Nephron progenitor cell (in vitro differentiated cells): ENCODE measurements at regions not wholly inside any gene's neighbourhood (a gene's known extent, or its start where the extent isn't known, plus 50 kb on each side); places are given as distances from the start of the nearest gene placed in this dataset.

Experiments
- DNase-seq: peaks from one replicate; pipeline ENCODE4 v3.0.0; 2021
- H3K27ac Mint-ChIP-seq: 2 replicates; pipeline ENCODE4 v1.8.0; 2021; ENCODE audit warnings: mild to moderate bottlenecking, moderate library complexity, mixed read lengths
- H3K27me3 Mint-ChIP-seq: 2 replicates; pipeline ENCODE4 v1.8.0; 2021; ENCODE audit warnings: mild to moderate bottlenecking, low read depth, mixed read lengths; ENCODE audit not compliant: poor library complexity
- H3K36me3 Mint-ChIP-seq: 2 replicates; pipeline ENCODE4 v1.8.0; 2021; ENCODE audit warnings: low read depth, mixed read lengths
- H3K4me1 Mint-ChIP-seq: 2 replicates; pipeline ENCODE4 v1.8.0; 2021; ENCODE audit warnings: mixed read lengths
- H3K4me3 Mint-ChIP-seq: 2 replicates; pipeline ENCODE4 v1.8.0; 2021; ENCODE audit warnings: mild to moderate bottlenecking, moderate library complexity, mixed read lengths
- H3K9me3 Mint-ChIP-seq: 2 replicates; pipeline ENCODE4 v1.8.0; 2021; ENCODE audit warnings: mild to moderate bottlenecking, moderate library complexity, mixed read lengths
- TF ChIP-seq, protein P1 (sequence below): fragments of 200-600 bp; sonication (generic); IDR thresholded peaks from 2 replicates; pipeline ENCODE4 v1.5.0; 2021; ENCODE audit warnings: antibody characterized with exemption

DNA sequence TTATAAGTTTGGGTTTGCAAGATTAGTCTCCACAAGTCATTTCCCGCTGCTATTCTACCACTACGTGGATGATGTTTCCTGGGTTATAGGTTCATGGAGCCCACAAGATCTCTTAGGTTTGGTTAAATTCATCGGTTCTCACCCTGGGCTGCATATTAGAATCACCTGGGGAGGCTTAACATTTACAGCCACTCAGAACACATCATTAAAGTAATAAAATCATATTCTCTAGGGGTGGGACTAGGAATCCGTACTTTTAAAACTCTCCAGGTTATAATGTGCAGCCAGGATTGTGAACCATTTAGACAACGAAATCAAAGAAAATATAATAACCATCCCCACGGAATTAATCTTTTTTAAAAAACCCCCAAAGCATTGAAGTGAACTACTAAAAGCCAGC is 167.7 kb downstream of the ACTR3 start:
- Mint-ChIP-seq H3K4me1 (no peaks in the 10 kb centered on the region), H3K27me3 (peaks cover 6% of the 10 kb centered on the region), H3K36me3 (no peaks in the 10 kb centered on the region), H3K4me3 (no peak overlapping the region), H3K9me3 (no peaks in the 10 kb centered on the region), H3K27ac (no peak overlapping the region)
- no peak for DNase-seq
- TF ChIP-seq, protein P1, sequence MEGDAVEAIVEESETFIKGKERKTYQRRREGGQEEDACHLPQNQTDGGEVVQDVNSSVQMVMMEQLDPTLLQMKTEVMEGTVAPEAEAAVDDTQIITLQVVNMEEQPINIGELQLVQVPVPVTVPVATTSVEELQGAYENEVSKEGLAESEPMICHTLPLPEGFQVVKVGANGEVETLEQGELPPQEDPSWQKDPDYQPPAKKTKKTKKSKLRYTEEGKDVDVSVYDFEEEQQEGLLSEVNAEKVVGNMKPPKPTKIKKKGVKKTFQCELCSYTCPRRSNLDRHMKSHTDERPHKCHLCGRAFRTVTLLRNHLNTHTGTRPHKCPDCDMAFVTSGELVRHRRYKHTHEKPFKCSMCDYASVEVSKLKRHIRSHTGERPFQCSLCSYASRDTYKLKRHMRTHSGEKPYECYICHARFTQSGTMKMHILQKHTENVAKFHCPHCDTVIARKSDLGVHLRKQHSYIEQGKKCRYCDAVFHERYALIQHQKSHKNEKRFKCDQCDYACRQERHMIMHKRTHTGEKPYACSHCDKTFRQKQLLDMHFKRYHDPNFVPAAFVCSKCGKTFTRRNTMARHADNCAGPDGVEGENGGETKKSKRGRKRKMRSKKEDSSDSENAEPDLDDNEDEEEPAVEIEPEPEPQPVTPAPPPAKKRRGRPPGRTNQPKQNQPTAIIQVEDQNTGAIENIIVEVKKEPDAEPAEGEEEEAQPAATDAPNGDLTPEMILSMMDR, result no peak

DNA sequence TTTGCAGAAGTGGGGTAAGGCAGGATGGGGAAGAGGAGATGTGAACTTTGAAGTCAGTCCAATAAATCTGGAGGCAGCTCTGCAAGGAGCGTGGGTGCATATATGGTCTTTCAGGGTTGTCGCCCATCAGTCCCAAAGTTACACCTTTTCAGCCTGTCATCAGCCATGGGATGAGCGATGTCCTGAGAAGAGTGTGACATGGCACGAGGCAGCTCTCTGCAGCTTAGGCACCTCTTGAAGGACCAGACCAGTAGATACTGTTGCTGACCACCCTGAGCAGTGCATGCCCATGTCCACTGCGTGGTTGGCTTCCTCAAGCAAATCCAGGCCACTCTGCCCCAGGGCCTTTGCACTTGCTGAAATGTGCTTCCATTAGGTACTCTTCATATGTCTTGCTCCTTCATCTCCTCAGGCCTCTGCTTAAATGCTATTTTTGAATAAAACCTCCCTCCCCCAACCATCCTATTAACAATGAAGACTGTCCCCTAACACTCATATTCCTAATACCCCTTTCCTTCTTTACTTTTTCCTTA is 171.7 kb downstream of the ACTR3 start:
- peaks cover 4% of the 10 kb centered on the region for H3K27me3 Mint-ChIP-seq
- no peaks in the 10 kb centered on the region for H3K9me3 Mint-ChIP-seq
- no peak for DNase-seq
- TF ChIP-seq, protein P1, result no peak
- no peak overlapping the region for H3K4me3 Mint-ChIP-seq
- H3K36me3 Mint-ChIP-seq, result no peaks in the 10 kb centered on the region
- H3K4me1 Mint-ChIP-seq, result no peaks in the 10 kb centered on the region
- no peak overlapping the region for H3K27ac Mint-ChIP-seq

DNA sequence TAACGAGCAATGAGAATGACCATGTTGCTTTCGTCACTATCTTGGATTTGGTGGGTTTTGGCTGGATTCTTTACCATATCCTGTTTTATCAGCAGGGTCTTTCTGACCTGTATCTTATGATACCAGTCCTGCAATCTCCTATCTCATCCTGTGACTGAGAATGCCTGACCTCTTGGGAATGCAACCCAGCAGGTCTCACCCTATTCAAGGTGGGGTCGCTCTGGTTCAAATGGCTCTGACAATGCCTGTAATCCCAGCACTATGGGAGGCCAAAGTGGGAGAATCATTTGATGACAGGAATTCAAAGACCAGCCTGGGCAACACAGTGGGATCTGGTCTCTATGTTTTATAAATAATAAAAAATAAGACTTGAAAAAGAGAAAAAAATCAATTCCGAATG is 173.5 kb downstream of the ACTR3 start:
- Mint-ChIP-seq H3K4me3 (no peak overlapping the region), H3K9me3 (no peaks in the 10 kb centered on the region), H3K27ac (no peak overlapping the region), H3K27me3 (peaks cover 3% of the 10 kb centered on the region), H3K36me3 (no peaks in the 10 kb centered on the region), H3K4me1 (no peaks in the 10 kb centered on the region)
- TF ChIP-seq, protein P1, result no peak
- DNase-seq, result no peak

DNA sequence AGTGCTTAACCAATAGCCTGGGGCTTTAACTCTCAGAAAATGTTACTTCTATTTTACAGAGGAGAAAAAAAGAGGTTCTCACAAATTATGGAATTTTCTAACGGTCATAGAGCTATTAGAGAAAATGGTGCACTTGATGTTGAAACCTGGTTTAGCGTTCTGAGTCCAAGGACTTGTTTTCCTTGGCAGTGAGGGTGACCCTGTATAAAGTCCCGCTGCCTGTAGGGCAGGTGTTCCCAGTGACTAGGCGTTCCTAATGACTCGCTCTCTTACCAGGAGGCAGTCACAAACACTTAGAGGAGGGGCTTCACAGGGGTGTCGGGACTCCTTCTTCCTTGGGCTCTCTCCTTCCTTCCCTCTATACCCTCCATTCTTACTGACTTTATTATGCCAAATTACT is 175.8 kb downstream of the ACTR3 start:
- DNase-seq, result no peak
- Mint-ChIP-seq H3K27ac (no peak overlapping the region), H3K4me3 (no peak overlapping the region), H3K9me3 (no peaks in the 10 kb centered on the region), H3K4me1 (no peaks in the 10 kb centered on the region), H3K36me3 (no peaks in the 10 kb centered on the region), H3K27me3 (peaks cover 3% of the 10 kb centered on the region)
- TF ChIP-seq, protein P1, result no peak

DNA sequence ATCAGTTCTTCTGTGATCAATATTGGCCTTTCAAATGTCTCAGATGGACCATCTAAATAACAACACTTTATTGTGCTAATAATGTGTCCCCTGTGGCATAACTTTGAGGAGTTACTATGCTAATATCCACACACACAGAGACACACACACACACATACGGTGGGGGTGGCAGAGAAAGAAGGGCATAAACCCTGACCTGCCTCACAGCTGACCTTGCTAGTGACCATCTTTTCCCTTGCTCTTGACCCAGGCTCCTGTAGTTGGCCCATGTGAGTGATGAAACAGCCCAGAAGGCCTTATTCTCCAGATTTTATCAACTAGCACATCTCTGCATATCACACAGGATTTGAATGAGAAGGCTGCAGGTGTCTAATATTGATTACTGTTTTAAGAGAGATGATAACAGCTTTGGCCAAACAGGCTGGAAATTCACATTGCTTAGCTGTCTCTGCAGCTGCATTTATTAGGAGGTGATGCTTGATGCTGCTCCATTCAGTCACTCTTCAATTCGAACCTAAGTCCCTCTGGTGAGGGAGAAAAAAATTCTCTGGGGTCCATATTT is 176.4 kb downstream of the ACTR3 start:
- Mint-ChIP-seq H3K4me1 (no peaks in the 10 kb centered on the region), H3K36me3 (no peaks in the 10 kb centered on the region), H3K27ac (no peak overlapping the region), H3K4me3 (no peak overlapping the region), H3K9me3 (no peaks in the 10 kb centered on the region), H3K27me3 (peaks cover 5% of the 10 kb centered on the region)
- TF ChIP-seq, protein P1, result no peak
- DNase-seq, result no peak

DNA sequence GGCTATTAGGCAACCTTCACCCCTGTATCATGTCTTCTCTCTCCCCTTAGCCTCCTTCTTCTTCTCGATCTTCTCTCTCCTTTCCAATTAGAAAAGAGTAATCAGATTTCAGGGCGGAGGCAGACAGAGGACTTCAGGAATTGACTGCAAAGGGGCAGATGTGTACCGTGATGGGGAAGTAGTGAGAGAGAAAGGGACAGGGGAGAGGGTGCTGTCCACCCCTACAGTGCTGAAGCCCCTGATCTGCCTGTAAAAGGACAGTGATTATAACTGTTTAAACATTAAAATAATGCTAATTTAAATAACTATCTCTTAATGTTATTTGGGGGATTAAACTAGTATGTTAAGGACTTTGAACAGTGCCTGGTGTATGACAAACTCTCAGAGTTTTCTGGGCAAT is 178.5 kb downstream of the ACTR3 start:
- H3K9me3 Mint-ChIP-seq, result no peaks in the 10 kb centered on the region
- DNase-seq, result peak; percentile 58

More for the DNA sequence above, 178.5 kb downstream of the ACTR3 start:
- H3K4me1 Mint-ChIP-seq, result no peaks in the 10 kb centered on the region
- H3K4me3 Mint-ChIP-seq, result no peak overlapping the region
- no peak overlapping the region for H3K27ac Mint-ChIP-seq
- TF ChIP-seq, protein P1, result no peak
- no peaks in the 10 kb centered on the region for H3K36me3 Mint-ChIP-seq
- peaks cover 12% of the 10 kb centered on the region for H3K27me3 Mint-ChIP-seq
